ENCODE measurements at regions not wholly inside any gene's neighbourhood (a gene's known extent, or its start where the extent isn't known, plus 50 kb on each side); places are given as distances from the start of the nearest gene placed in this dataset.

- TF ChIP-seq CTCF (IDR thresholded peaks at IDR 0.05; ENCODE audit: low read depth, low read length, missing input control) (no peak), TAF1 (conservative IDR thresholded peaks at IDR 0.05) (no peak), FOXA1 (IDR thresholded peaks at IDR 0.05) (no peak), MAX (IDR thresholded peaks at IDR 0.05) (no peak), YY1 (IDR thresholded peaks at IDR 0.05) (no peak), ZBTB33 (IDR thresholded peaks at IDR 0.05) (no peak), JUND (IDR thresholded peaks at IDR 0.05) (no peak), SP1 (IDR thresholded peaks at IDR 0.05) (no peak)
- TF ChIP-seq, protein P1, sequence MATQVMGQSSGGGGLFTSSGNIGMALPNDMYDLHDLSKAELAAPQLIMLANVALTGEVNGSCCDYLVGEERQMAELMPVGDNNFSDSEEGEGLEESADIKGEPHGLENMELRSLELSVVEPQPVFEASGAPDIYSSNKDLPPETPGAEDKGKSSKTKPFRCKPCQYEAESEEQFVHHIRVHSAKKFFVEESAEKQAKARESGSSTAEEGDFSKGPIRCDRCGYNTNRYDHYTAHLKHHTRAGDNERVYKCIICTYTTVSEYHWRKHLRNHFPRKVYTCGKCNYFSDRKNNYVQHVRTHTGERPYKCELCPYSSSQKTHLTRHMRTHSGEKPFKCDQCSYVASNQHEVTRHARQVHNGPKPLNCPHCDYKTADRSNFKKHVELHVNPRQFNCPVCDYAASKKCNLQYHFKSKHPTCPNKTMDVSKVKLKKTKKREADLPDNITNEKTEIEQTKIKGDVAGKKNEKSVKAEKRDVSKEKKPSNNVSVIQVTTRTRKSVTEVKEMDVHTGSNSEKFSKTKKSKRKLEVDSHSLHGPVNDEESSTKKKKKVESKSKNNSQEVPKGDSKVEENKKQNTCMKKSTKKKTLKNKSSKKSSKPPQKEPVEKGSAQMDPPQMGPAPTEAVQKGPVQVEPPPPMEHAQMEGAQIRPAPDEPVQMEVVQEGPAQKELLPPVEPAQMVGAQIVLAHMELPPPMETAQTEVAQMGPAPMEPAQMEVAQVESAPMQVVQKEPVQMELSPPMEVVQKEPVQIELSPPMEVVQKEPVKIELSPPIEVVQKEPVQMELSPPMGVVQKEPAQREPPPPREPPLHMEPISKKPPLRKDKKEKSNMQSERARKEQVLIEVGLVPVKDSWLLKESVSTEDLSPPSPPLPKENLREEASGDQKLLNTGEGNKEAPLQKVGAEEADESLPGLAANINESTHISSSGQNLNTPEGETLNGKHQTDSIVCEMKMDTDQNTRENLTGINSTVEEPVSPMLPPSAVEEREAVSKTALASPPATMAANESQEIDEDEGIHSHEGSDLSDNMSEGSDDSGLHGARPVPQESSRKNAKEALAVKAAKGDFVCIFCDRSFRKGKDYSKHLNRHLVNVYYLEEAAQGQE (IDR thresholded peaks at IDR 0.05): no peak
Measured at GRCh38 chr13:34411894-34412293, 530.2 kb upstream of the NBEA start.

Data from liver (tissue), 3 donors.